ENCODE measurements at regions not wholly inside any gene's neighbourhood (a gene's known extent, or its start where the extent isn't known, plus 50 kb on each side); places are given as distances from the start of the nearest gene placed in this dataset.
A peak's percentile ranks its signal among the peaks of the same experiment; 100 is the strongest.

- Histone ChIP-seq H3K27me3 (no peaks in the 10 kb centered on the region), H3K36me3 (no peaks in the 10 kb centered on the region), H3K9me3 (no peaks in the 10 kb centered on the region), H3K4me1 (no peaks in the 10 kb centered on the region), H3K4me3 (no peak overlapping the region), H3K27ac (no peak overlapping the region)
- DNase-seq (no peak), ATAC-seq (no peak)
- intact Hi-C loops (cut with DNase I) = no loop called here
- no peak for TF ChIP-seq CTCF (IDR thresholded peaks at IDR 0.05)
Observed at GRCh38 chr5:61878471-61878870, 427.5 kb upstream of the KIF2A start.

- Histone ChIP-seq H3K4me3 (no peak overlapping the region), H3K27me3 (no peaks in the 10 kb centered on the region), H3K27ac (no peak overlapping the region), H3K36me3 (no peaks in the 10 kb centered on the region), H3K4me1 (no peaks in the 10 kb centered on the region), H3K9me3 (no peaks in the 10 kb centered on the region)
- DNase-seq (peak in 1 of 4 donors; percentile 39), ATAC-seq (peak; percentile 47)
- intact Hi-C loops (cut with DNase I) = no loop called here
- no peak for TF ChIP-seq CTCF (IDR thresholded peaks at IDR 0.05)
Observed at GRCh38 chr5:61881821-61882487, 424.1 kb upstream of the KIF2A start.

GRCh38 chr5:61882901-61883500, 423.0 kb upstream of the KIF2A start:
- Histone ChIP-seq H3K4me1 (no peaks in the 10 kb centered on the region), H3K27me3 (no peaks in the 10 kb centered on the region), H3K4me3 (no peak overlapping the region), H3K27ac (no peak overlapping the region), H3K36me3 (no peaks in the 10 kb centered on the region), H3K9me3 (no peaks in the 10 kb centered on the region)
- intact Hi-C loops (cut with DNase I) = no loop called here
- no peak for DNase-seq
- no peak for ATAC-seq
- TF ChIP-seq CTCF (IDR thresholded peaks at IDR 0.05) = no peak

- no peaks in the 10 kb centered on the region for H3K27me3 ChIP-seq
- DNase-seq = peak in 1 of 4 donors; percentile 59
- intact Hi-C loops (cut with DNase I) = no loop called here
- no peak for TF ChIP-seq CTCF (IDR thresholded peaks at IDR 0.05)
- H3K4me3 ChIP-seq = no peak overlapping the region
- no peaks in the 10 kb centered on the region for H3K4me1 ChIP-seq
- H3K27ac ChIP-seq = no peak overlapping the region
- no peaks in the 10 kb centered on the region for H3K36me3 ChIP-seq
- ATAC-seq = no peak
- H3K9me3 ChIP-seq = no peaks in the 10 kb centered on the region
Observed at GRCh38 chr5:61884252-61884855, 421.7 kb upstream of the KIF2A start.

- H3K9me3 ChIP-seq = peaks cover 0 to 8% of the 10 kb centered on the region in 2 donors
- no peak for TF ChIP-seq CTCF (IDR thresholded peaks at IDR 0.05)
- no peak overlapping the region for H3K27ac ChIP-seq
- no peak for DNase-seq
- intact Hi-C loops (cut with DNase I) = no loop called here
- H3K27me3 ChIP-seq = no peaks in the 10 kb centered on the region
- ATAC-seq = no peak
- H3K4me1 ChIP-seq = no peaks in the 10 kb centered on the region
- no peaks in the 10 kb centered on the region for H3K36me3 ChIP-seq
- no peak overlapping the region for H3K4me3 ChIP-seq
Observed at GRCh38 chr5:61886214-61886613, 419.8 kb upstream of the KIF2A start.
